HepG2 (cell line): ENCODE measurements at regions not wholly inside any gene's neighbourhood (a gene's known extent, or its start where the extent isn't known, plus 50 kb on each side); places are given as distances from the start of the nearest gene placed in this dataset.

Source experiments
- ATAC-seq: fragments of 200-7000 bp; cut with Tn5 transposase; 3 replicates; pipeline ENCODE4 v1.9.1; 2020; ENCODE audit warnings: mild to moderate bottlenecking, moderate library complexity
- BruUV-seq: library from RNA; stranded (reverse); fragments of 400-500 nt; replicated peaks from 2 replicates; lab custom pipeline; 2021; lab: Mats Ljungman, UMichigan
- CTCF ChIA-PET: fragments of 300-600 bp; formaldehyde crosslinking; extraction: SDS; loops from one replicate; lab custom pipeline; 2021; ENCODE audit warnings: low total read pairs, inconsistent platforms, low intra/inter-chr PET ratio; lab: Yijun Ruan, JAX
- POLR2A ChIA-PET: fragments of 350-600 bp; sonication (Branson Sonifier 250); formaldehyde crosslinking; loops from one replicate; lab custom pipeline; 2020; ENCODE audit warnings: antibody characterized with exemption, inconsistent platforms; lab: Yijun Ruan, JAX
- DNase-seq: peaks from one replicate; pipeline ENCODE4 v3.0.0-alpha.2; 2015; ENCODE audit warnings: low spot score
- FAIRE-seq: peaks from 3 replicates; lab custom pipeline; 2011; peaks lifted over from hg19 to GRCh38; lab: Jason Lieb, UNC
- H2AFZ ChIP-seq: one replicate; pipeline ENCODE4 v1.6.1; 2011; ENCODE audit warnings: low read length, inconsistent platforms
- H3K27ac ChIP-seq: fragments of 300-600 bp; 3 replicates; pipeline ENCODE4 v1.8.0; 2011; ENCODE audit warnings: mixed run types, mild to moderate bottlenecking, mixed read lengths, low read length, inconsistent platforms; ENCODE audit not compliant: insufficient read depth; ENCODE audit errors: extremely low read length
- H3K27me3 ChIP-seq, 2 experiments: fragments of 200-600 bp in 1 of 2; 2 replicates in 1 of 2; 3 replicates in 1 of 2; pipeline versions ENCODE4 v1.6.0 to v1.8.0; 2011; ENCODE audit warnings: low read length in 2 of 2, mild to moderate bottlenecking in 2 of 2, moderate library complexity in 2 of 2, inconsistent platforms in 1 of 2; ENCODE audit not compliant: insufficient read depth in 2 of 2, control insufficient read depth in 1 of 2
- H3K36me3 ChIP-seq, 2 experiments: fragments of 200-600 bp in 1 of 2; replicated peaks in 1 of 2; 2 replicates in 1 of 2; 3 replicates in 1 of 2; pipeline versions ENCODE4 v1.5.1 to v1.8.0; 2011; ENCODE audit warnings: low read length in 2 of 2, inconsistent platforms in 1 of 2; ENCODE audit not compliant: insufficient read depth in 2 of 2, control insufficient read depth in 1 of 2
- H3K4me1 ChIP-seq: 2 replicates; pipeline ENCODE4 v1.5.1; 2012; ENCODE audit warnings: low read length, inconsistent platforms; ENCODE audit not compliant: insufficient read depth
- H3K4me2 ChIP-seq: 2 replicates; pipeline ENCODE4 v1.6.0; 2011; ENCODE audit warnings: low read depth, low read length, inconsistent platforms
- H3K4me3 ChIP-seq, 3 experiments: fragments of 200-600 bp in 1 of 3; sonication (generic), shearing (Covaris generic) in 1 of 3; replicated peaks in 1 of 3; 2 replicates each; pipeline ENCODE4 v1.5.1; 2011 to 2016; ENCODE audit warnings: low read length in 3 of 3, inconsistent platforms in 2 of 3, low read depth in 2 of 3, mild to moderate bottlenecking in 2 of 3, control low read depth in 1 of 3, mixed read lengths in 1 of 3; ENCODE audit not compliant: insufficient read depth in 1 of 3
- H3K79me2 ChIP-seq: one replicate; pipeline ENCODE4 v1.6.1; 2011; ENCODE audit warnings: low read length, inconsistent platforms; ENCODE audit not compliant: insufficient read depth
- H3K9ac ChIP-seq: 2 replicates; pipeline ENCODE4 v1.6.0; 2011; ENCODE audit warnings: mild to moderate bottlenecking, low read depth, low read length, inconsistent platforms; ENCODE audit not compliant: insufficient read depth
- H3K9me3 ChIP-seq: 2 replicates; pipeline ENCODE4 v1.5.1; 2012; ENCODE audit warnings: mild to moderate bottlenecking, low read length
- H4K20me1 ChIP-seq: 2 replicates; pipeline ENCODE4 v1.6.0; 2011; ENCODE audit warnings: inconsistent platforms, mild to moderate bottlenecking, low read length, moderate library complexity; ENCODE audit not compliant: insufficient read depth
- ARNT2 ChIP-seq: sonication (generic); formaldehyde crosslinking; IDR thresholded peaks from 2 replicates; pipeline ENCODE4 v1.8.0; 2022; ENCODE audit warnings: mild to moderate bottlenecking, low read depth, missing genetic modification reagents, moderate library complexity
- ATF7 ChIP-seq, 2 experiments: fragments of 450-650 bp in 1 of 2; sonication (generic) in 1 of 2; formaldehyde crosslinking in 1 of 2; IDR thresholded peaks; 2 replicates each; pipeline versions ENCODE4 v1.4.0 to v1.6.1; 2016 to 2020; ENCODE audit warnings: antibody characterized with exemption in 1 of 2, mild to moderate bottlenecking in 1 of 2, missing genetic modification reagents in 1 of 2
- MAFF ChIP-seq: IDR thresholded peaks from 2 replicates; pipeline ENCODE4 v1.6.1; 2011; ENCODE audit warnings: low read depth, low read length, improper control_type of control experiment
- MAFK ChIP-seq, 2 experiments: IDR thresholded peaks in 1 of 2; conservative IDR thresholded peaks in 1 of 2; 2 replicates each; pipeline ENCODE4 v1.6.1; 2011; ENCODE audit warnings: improper control_type of control experiment in 2 of 2, low read length in 2 of 2
- NR1H2 ChIP-seq: sonication (generic); formaldehyde crosslinking; IDR thresholded peaks from 2 replicates; pipeline ENCODE4 v1.8.1; 2022; ENCODE audit warnings: low read depth, missing genetic modification reagents, borderline replicate concordance
- PHF5A ChIP-seq: IDR thresholded peaks from one replicate; pipeline ENCODE4 v1.6.1; 2018; ENCODE audit warnings: low read depth, missing genetic modification reagents; ENCODE audit not compliant: unreplicated experiment
- POGZ ChIP-seq: sonication (generic); formaldehyde crosslinking; IDR thresholded peaks from 2 replicates; pipeline ENCODE4 v1.4.0; 2020; ENCODE audit warnings: mild to moderate bottlenecking, missing genetic modification reagents
- SNRNP70 ChIP-seq: fragments of 200-400 bp; formaldehyde crosslinking; IDR thresholded peaks from 2 replicates; pipeline ENCODE4 v1.6.1; 2017; ENCODE audit warnings: mild to moderate bottlenecking, low read depth, low read length, moderate library complexity
- SP1 ChIP-seq, 2 experiments: fragments of 450-650 bp in 1 of 2; sonication (generic) in 1 of 2; formaldehyde crosslinking in 1 of 2; IDR thresholded peaks; 2 replicates each; pipeline versions ENCODE4 v1.4.0 to v1.6.1; 2016 to 2020; ENCODE audit warnings: missing genetic modification reagents in 1 of 2
- SP2 ChIP-seq: sonication (generic); formaldehyde crosslinking; IDR thresholded peaks from 2 replicates; pipeline ENCODE4 v1.5.1; 2020; ENCODE audit warnings: mild to moderate bottlenecking, missing genetic modification reagents
- ZBTB38 ChIP-seq: sonication (generic); formaldehyde crosslinking; IDR thresholded peaks from 2 replicates; pipeline ENCODE4 v1.5.1; 2020; ENCODE audit warnings: mild to moderate bottlenecking, missing genetic modification reagents
- WGBS: methylation state at CpG from one replicate; pipeline ENCODE4 v1.1.6; 2017; ENCODE audit warnings: low lambda C conversion rate; 5-methylcytosine and 5-hydroxymethylcytosine counted together
- in situ Hi-C: cut with HindIII; loops from 2 replicates; pipeline ENCODE4 v1.10.0; 2017; ENCODE audit warnings: low pct_unique_long_range_greater_than_20kb; ENCODE audit not compliant: extremely low pct_ligation_motif_present
- intact Hi-C: fragments of 100-400 bp; cut with micrococcal nuclease; formaldehyde crosslinking; loops from one replicate; pipeline ENCODE4 v1.10.0; 2022; ENCODE audit not compliant: unreplicated experiment

GRCh38 chr18:38826247-38826646 lies 1260.6 kb upstream of the CELF4 start:
- intact Hi-C loops, result no loop called here
- Histone ChIP-seq H3K27me3 (no peaks in the 10 kb centered on the region), H4K20me1 (no peaks in the 10 kb centered on the region), H3K4me1 (no peaks in the 10 kb centered on the region)
- in situ Hi-C loops, result loop anchor here (25.0 kb wide), 1 partner anchor 111 kb away; no protein-coding TSS in a partner anchor
- ChIA-PET POLR2A (no interaction called here), CTCF (no interaction called here)
- TF ChIP-seq ZBTB38 (CRISPR knock-in tag) (no peak), MAFF (peak; percentile 62), SP2 (no peak), PHF5A (CRISPR knock-in tag) (no peak), ATF7 (IDR thresholded peaks at IDR 0.05) (no peak), ATF7 (CRISPR knock-in tag; IDR thresholded peaks at IDR 0.05) (no peak), POGZ (CRISPR knock-in tag) (no peak), MAFK (conservative IDR thresholded peaks at IDR 0.05 in 1 of 2, IDR thresholded peaks at IDR 0.05 in 1 of 2; ENCODE audit: low read length in 2 of 2) (peak; percentile 60 to 85), SP1 (IDR thresholded peaks at IDR 0.05) (no peak), SP1 (CRISPR knock-in tag; IDR thresholded peaks at IDR 0.05) (no peak), NR1H2 (CRISPR knock-in tag) (no peak), SNRNP70 (no peak), ARNT2 (CRISPR knock-in tag) (no peak)
- TF ChIP-seq, all 625 proteins: peak for 2
- ATAC-seq (no peak), FAIRE-seq (no peak), DNase-seq (no peak)
- Histone ChIP-seq H3K9me3 (no peaks in the 10 kb centered on the region), H3K27ac (no peak overlapping the region), H3K9ac (no peak overlapping the region), H3K36me3 (no peaks in the 10 kb centered on the region), H3K4me3 (no peak overlapping the region), H3K79me2 (no peaks in the 10 kb centered on the region), H2AFZ (no peak overlapping the region), H3K4me2 (no peak overlapping the region)
- no TSS peak for BruUV-seq
- 37% methylated on average over 2 of the region's 2 CpGs for WGBS
